ENCODE measurements at regions not wholly inside any gene's neighbourhood (a gene's known extent, or its start where the extent isn't known, plus 50 kb on each side); places are given as distances from the start of the nearest gene placed in this dataset.

GRCh38 chr6:14259594-14260152 lies 142.1 kb downstream of the CD83 start:
- DNase-seq (no peak), ATAC-seq (no peak)
- Histone ChIP-seq H3K4me3 (no peak overlapping the region), H3K9me3 (peaks cover 0 to 35% (median 12%) of the 10 kb centered on the region in 11 donors), H3K4me1 (no peaks in the 10 kb centered on the region), H3K27ac (no peak overlapping the region), H3K27me3 (no peaks in the 10 kb centered on the region), H3K36me3 (peaks cover 0 to 4% (median 0%) of the 10 kb centered on the region in 9 donors)
- TF ChIP-seq CTCF (IDR thresholded peaks at IDR 0.05), result no peak
- intact Hi-C loops (cut with DNase I), result no loop called here
- 86 to 87% methylated on average over 8 of the region's 8 CpGs for WGBS, 2 donors

- Histone ChIP-seq H3K27ac (no peak overlapping the region), H3K27me3 (no peaks in the 10 kb centered on the region), H3K4me1 (no peaks in the 10 kb centered on the region), H3K4me3 (no peak overlapping the region), H3K36me3 (peaks cover 0 to 4% (median 0%) of the 10 kb centered on the region in 9 donors), H3K9me3 (peaks cover 0 to 37% (median 12%) of the 10 kb centered on the region in 11 donors)
- ATAC-seq, result no peak
- no peak for DNase-seq
- WGBS, 2 donors, result 98 to 100% methylated on average over 1 of the region's 1 CpG
- no peak for TF ChIP-seq CTCF (IDR thresholded peaks at IDR 0.05)
- intact Hi-C loops (cut with DNase I), result no loop called here
These were observed 143.3 kb downstream of the CD83 start for GRCh38 chr6:14260839-14261238.

- Histone ChIP-seq H3K36me3 (peaks cover 0 to 4% (median 0%) of the 10 kb centered on the region in 9 donors), H3K4me1 (no peaks in the 10 kb centered on the region), H3K9me3 (peaks cover 0 to 37% (median 12%) of the 10 kb centered on the region in 11 donors), H3K27me3 (no peaks in the 10 kb centered on the region), H3K4me3 (no peak overlapping the region), H3K27ac (no peak overlapping the region)
- intact Hi-C loops (cut with DNase I), result no loop called here
- ATAC-seq, result no peak
- no peak for TF ChIP-seq CTCF (IDR thresholded peaks at IDR 0.05)
- DNase-seq, result no peak
- WGBS, 2 donors, result 97 to 100% methylated on average over 1 of the region's 1 CpG
These were observed 146.4 kb downstream of the CD83 start for GRCh38 chr6:14263881-14264424.

- ATAC-seq, result no peak
- peaks cover 0 to 4% (median 0%) of the 10 kb centered on the region in 9 donors for H3K36me3 ChIP-seq
- H3K9me3 ChIP-seq, result peaks cover 0 to 37% (median 12%) of the 10 kb centered on the region in 11 donors
- no peak overlapping the region for H3K27ac ChIP-seq
- DNase-seq, result no peak
- no peak for TF ChIP-seq CTCF (IDR thresholded peaks at IDR 0.05)
- no peaks in the 10 kb centered on the region for H3K4me1 ChIP-seq
- 87 to 90% methylated on average over 5 of the region's 5 CpGs for WGBS, 2 donors
- H3K27me3 ChIP-seq, result no peaks in the 10 kb centered on the region
- H3K4me3 ChIP-seq, result no peak overlapping the region
- intact Hi-C loops (cut with DNase I), result no loop called here
These were observed 147.8 kb downstream of the CD83 start for GRCh38 chr6:14265049-14266021.
